Esophagus squamous epithelium (tissue), 4 donors: ENCODE measurements at regions not wholly inside any gene's neighbourhood (a gene's known extent, or its start where the extent isn't known, plus 50 kb on each side); places are given as distances from the start of the nearest gene placed in this dataset.

ENCODE experiments used
- CTCF ChIP-seq, 6 experiments: fragments of 450-650 bp in 4 of 6; fragments of 200-600 bp in 2 of 6; sonication (generic) in 2 of 6; IDR thresholded peaks; one replicate each; pipeline ENCODE4 v1.5.1; 2016 to 2019; ENCODE audit warnings: antibody characterized with exemption in 6 of 6, mild to moderate bottlenecking in 4 of 6, moderate library complexity in 4 of 6
- POLR2A ChIP-seq, 4 donors: fragments of 450-650 bp; IDR thresholded peaks; one replicate each; pipeline ENCODE4 v1.6.1; 2017; ENCODE audit warnings: antibody characterized with exemption in 4 of 4, mild to moderate bottlenecking in 4 of 4, moderate library complexity in 3 of 4

DNA sequence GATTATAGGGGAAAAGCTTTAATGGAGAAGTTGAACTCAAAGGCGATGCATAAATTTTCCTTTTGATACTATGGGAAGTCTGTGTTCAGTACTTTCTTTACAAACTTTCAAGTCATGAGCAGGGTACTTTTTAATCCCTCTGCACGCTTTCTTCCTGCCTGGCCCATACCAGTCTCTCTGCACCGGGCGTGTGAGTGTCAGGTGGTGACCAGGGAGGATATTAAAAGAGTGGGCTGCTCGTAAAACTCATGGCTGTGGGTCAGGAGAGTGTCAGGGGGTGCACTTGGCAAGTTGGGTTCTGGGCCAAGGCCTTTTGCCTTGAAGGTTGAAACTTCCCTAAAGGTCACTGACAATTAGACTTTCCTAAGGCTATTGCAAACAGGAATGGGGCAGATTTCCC lies 367.8 kb downstream of the GPD2 start:
- TF ChIP-seq CTCF (IDR thresholded peaks at IDR 0.05) (no peak), POLR2A (IDR thresholded peaks at IDR 0.05) (no peak)
